ENCODE measurements at regions not wholly inside any gene's neighbourhood (a gene's known extent, or its start where the extent isn't known, plus 50 kb on each side); places are given as distances from the start of the nearest gene placed in this dataset.
A peak's percentile ranks its signal among the peaks of the same experiment; 100 is the strongest.

GRCh38 chr12:92581604-92582003 lies 121.2 kb upstream of the PLEKHG7 start:
- no peak for DNase-seq (ENCODE audit: low spot score)

DNA sequence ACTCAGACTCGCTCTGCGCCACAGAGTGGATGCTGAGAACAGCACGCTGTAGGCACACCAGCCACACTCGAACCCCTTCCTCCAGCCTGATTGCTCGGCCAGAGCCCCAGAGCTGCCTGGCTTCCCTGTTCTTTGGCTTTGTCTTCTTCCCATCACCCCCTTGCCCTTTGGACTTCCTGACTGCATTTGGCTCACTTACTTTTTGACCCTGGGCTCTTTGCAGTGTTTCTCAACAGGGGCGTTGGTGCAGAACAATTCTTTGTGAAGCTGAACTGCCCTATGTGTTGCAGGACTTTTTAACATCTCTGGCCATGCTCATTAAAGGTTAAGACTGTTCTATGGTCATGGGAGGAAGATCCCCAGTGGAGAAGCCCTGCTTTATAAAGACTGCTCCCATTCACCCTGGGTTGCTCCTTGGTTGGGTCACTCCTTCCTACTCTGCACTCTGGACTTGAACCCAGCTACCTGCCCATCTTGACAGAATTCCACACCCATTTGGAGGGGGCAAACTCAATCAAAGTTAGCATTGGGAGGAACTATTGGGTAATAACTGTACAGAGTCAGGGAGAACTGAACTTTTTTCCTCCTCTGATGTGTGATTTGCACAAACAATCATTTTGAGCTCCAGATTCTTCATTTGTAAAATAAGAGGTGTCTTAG lies 127.7 kb upstream of the PLEKHG7 start:
- no peak for DNase-seq (ENCODE audit: low spot score)

DNA sequence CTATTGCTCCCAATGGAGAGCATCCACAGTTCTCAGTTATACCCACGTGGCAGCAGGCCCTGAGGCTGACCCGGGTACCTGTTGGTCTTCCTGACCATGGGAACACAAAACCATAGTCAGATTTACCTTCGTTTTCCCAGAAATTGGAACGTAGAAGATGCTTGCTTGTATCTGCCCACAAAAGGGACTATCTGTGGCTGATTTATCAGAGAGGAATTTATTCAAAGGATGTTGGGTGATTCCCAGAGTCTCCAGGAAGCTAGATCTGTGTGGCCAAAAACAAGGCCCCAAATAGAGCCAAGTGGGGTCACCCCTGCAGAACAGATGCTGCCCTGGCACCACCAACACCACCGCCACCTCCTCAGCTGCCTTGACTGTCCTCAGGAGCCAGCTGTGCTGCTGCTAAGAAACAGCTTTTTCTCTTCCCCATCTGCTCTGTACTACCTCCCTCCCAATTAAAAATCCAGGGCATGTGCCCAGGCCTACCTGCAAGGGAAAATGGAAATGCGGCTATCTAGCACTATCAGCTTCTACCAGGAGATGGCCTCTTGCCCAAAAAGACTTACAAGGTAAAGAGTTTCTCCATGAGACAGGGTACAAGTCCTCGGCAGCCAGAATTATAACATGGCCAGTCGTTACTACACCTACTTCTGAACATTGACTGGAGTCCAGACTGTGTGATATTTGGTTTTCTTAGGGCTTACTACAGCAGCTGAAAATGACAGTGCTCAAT lies 128.6 kb upstream of the PLEKHG7 start:
- DNase-seq (ENCODE audit: low spot score), result no peak

DNA sequence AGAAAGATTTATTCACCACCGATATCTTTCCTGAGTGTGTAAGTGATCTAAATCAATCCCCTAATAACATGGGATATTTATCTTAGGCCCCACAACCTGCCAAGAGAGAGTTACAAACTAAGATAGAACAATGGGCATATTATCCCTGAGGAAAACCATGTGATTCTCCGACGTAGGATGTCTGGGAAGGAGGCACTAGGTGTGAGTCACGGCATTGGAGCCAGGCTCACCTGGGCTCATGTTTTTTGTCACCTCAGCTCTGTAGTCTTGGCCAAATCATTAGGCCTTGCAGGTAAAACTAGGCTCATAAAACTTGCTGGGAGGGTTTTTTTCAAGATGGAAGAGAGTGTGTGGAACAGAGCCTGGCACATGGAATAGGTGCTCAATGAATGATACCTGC lies 129.7 kb upstream of the PLEKHG7 start:
- DNase-seq (ENCODE audit: low spot score), result no peak

- no peak for DNase-seq (ENCODE audit: low spot score)
Observed at GRCh38 chr12:92571844-92572543, 130.8 kb upstream of the PLEKHG7 start.

DNA sequence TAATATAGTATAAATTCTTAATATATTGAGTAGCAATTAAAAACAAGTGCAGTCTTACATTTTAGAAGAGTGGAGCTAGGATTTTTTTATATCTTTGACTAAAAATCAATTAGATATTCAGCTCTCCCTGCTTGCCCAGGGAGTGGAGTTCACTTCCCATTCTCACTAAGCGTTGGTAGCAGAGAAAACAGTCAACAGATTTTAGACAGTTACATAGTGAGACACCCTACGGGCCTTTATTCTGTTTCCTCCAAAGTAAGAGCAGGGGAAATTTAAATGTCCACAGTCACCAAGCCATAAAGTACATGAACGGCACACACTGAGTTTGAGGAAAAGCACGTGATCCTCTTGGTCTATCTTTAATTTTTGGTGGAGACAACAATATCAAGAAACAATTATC lies 131.6 kb upstream of the PLEKHG7 start:
- DNase-seq (ENCODE audit: low spot score), result no peak

GRCh38 chr12:92570056-92570753 lies 132.6 kb upstream of the PLEKHG7 start:
- DNase-seq (ENCODE audit: low spot score), result peak; percentile 67

DNA sequence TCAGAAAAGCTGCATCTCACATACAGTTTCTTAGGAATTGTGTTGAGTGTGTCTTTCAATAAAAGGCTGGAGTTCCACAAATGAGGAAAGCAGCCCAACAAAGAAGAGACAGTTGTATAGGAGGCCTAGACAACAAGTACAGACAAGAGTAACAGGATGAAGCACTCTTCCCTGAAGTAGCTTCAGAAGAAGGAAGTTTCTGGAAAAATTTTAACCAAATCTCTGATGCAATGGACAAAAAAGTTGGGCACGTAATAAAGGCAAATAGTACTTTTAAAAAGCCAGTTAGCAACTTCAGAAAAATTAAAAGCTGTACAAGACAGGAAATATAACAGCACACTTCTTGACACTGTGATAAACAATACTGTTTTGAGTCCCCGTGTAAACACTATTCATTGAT lies 134.1 kb upstream of the PLEKHG7 start:
- no peak for DNase-seq (ENCODE audit: low spot score)

GRCh38 chr12:92566448-92567019 lies 136.3 kb upstream of the PLEKHG7 start:
- DNase-seq (ENCODE audit: low spot score), result no peak

GRCh38 chr12:92563819-92564218 lies 139.0 kb upstream of the PLEKHG7 start:
- DNase-seq (ENCODE audit: low spot score), result no peak

GRCh38 chr12:92562063-92562734 lies 140.6 kb upstream of the PLEKHG7 start:
- DNase-seq (ENCODE audit: low spot score), result no peak

DNA sequence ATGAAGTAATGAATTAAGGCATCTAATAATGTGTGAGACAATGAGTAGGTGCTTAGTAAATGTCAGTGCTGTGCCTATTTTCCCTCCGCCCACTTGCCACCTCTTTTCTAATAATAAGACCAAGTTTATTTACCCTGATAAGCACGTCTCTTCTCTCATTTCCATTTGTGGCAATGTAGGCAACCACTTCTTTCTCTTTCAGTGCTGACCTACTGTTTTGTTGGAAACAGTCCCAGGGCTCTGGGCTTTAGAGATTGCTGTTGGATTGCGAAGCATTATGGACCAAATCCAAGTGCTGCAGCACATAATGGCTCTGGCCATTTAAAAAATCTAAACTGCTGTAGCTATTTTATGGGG lies 141.3 kb upstream of the PLEKHG7 start:
- peak; percentile 45 for DNase-seq (ENCODE audit: low spot score)

DNA sequence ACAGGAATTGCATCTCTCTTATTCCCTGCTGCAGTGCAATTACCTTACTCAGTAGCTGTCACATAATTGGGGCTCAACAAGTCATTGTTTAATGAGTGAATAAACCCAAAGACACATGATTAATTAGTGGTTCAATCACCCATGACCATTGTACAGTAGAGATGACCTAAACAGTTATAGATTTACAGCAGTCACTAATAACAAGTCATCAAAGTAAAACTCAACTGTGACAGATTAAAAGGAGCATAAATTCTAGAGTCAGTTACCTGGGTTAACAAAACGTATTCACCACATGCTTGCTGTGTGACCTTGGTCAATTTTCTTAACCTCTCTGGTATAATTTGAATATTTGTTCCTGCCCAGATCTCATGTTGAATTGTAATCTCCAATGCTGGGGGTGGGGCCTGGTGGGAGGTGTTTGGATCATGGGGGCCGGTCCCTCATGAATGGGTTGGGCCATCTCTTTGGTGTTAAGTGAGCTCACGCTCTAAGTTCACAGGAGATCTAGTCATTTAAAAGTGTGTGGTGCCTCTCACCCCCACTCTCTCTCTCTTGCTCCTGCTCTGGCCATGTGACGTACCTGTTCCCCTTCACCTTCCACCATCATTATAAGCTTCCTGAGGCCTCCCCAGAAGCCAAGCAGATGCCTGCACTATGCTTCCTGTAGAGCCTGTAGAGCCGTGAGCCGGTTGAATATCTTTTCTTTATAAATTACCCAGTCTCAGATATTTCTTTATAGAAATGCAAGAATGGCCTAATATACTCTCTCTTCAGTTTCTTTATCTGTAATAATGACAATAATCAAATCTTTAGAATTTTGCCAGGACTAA lies 141.9 kb upstream of the PLEKHG7 start:
- no peak for DNase-seq (ENCODE audit: low spot score)

- DNase-seq (ENCODE audit: low spot score), result no peak
Observed at GRCh38 chr12:92558806-92559205, 144.0 kb upstream of the PLEKHG7 start.

GRCh38 chr12:92558215-92558773 lies 144.5 kb upstream of the PLEKHG7 start:
- no peak for DNase-seq (ENCODE audit: low spot score)

- no peak for DNase-seq (ENCODE audit: low spot score)
Observed at GRCh38 chr12:92557422-92557724, 145.4 kb upstream of the PLEKHG7 start.

DNA sequence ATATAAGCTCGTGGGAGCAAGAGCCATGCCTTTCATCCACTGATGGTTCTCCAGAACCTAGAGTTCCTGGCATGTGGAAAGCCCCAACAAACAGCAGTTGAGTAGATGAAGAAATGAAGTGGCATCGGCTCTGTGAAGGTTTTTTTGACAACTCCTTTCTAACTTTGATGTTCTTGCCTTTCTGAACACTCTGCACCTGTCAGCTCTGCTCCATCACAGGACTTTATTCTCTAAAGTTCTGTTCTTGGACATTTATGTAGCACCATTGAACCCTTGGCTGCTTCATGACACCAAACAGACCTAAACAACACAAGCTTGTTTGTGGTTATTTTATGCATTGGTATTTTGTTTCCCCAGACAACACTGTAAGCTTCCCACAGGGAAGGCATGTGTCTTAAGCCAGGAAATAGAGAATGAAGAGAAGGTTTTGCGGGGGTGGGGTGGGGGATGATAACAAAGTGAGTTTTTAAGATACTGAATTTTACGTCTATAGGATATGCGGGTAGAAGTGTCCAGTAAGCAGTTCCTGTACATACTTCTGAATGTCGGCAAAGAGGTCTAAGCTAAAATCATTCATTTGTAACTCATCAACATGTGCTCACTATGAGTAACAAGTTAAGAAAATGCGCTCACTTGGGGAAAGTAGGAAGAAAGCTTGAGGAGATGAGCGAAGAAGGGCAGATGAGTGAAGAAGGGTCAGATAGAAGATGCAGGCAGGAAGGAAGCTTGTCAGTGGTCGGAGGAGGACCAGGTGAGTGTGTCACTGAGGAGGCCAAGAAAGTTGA lies 146.0 kb upstream of the PLEKHG7 start:
- no peak for DNase-seq (ENCODE audit: low spot score)

DNA sequence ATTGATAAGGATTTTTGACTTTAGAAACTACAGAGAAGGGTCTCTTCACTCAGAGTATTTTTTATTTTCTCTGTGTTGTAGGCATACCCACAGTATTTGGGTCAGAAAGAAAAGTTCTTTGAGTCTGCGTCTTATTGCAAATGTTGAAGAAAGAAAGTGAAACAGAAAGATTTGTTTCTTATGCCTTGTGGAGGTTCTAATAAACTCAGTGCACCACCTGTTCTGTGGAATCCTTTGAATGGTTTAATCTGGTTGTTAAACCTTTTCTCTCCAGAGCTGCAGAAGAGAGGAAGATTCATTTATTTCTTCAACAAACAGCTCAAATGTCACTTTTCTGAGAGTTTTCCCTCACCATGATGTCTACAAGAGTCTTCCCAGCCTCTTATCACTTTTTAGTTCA lies 146.6 kb upstream of the PLEKHG7 start:
- no peak for DNase-seq (ENCODE audit: low spot score)

GRCh38 chr12:92554158-92555073 lies 148.4 kb upstream of the PLEKHG7 start:
- DNase-seq (ENCODE audit: low spot score), result no peak

Measured in GM03348 (cell line).